ENCODE measurements at regions not wholly inside any gene's neighbourhood (a gene's known extent, or its start where the extent isn't known, plus 50 kb on each side); places are given as distances from the start of the nearest gene placed in this dataset.

GRCh38 chr18:28399781-28400362, 222.9 kb upstream of the CDH2 start:
- H3K27ac ChIP-seq, result no peak overlapping the region
- no peak for DNase-seq (ENCODE audit: low read depth, low spot score)

GRCh38 chr18:28398471-28398870, 221.5 kb upstream of the CDH2 start:
- H3K27ac ChIP-seq, result no peak overlapping the region
- DNase-seq (ENCODE audit: low read depth, low spot score), result no peak

DNA sequence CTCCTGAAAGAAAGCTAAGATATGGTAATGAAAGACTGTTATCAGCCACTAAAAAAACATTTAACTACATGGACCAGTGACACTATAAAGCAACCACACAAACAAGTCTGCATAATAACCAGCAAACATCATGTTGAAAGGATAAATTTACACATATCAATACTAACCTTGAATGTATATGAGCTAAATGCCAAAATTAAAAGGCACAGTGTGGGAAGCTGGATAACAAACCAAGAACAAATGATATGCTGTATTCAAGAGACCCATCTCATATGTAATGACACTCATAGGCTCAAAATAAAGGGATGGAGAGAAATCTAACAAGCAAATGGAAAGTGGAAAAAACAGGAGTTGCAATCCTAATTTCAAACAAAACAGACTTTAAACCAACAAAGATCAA, 213.1 kb upstream of the CDH2 start:
- no peak for DNase-seq (ENCODE audit: low read depth, low spot score)
- no peak overlapping the region for H3K27ac ChIP-seq

GRCh38 chr18:28382215-28382879, 205.4 kb upstream of the CDH2 start:
- no peak for DNase-seq (ENCODE audit: low read depth, low spot score)
- no peak overlapping the region for H3K27ac ChIP-seq

DNA sequence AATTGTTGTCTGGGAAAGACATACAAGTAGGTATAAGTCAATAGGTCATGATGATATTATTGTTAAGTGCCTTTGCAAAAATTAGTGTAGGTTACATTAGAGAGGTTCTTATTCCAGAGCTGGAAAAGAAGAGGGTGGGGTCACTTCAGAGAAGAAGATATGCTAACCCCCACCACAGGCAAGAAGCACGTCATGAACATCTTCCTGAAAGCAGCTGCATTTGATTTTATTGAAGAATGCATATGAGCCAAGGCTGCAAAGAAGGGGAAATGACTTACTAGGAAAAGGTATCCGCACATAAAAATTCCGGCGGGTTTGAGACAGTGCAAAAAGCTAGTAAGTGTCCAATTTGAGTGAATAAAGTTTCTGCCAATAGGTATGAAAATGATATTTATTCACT, 195.3 kb upstream of the CDH2 start:
- DNase-seq (ENCODE audit: low read depth, low spot score), result no peak
- H3K27ac ChIP-seq, result no peak overlapping the region

DNA sequence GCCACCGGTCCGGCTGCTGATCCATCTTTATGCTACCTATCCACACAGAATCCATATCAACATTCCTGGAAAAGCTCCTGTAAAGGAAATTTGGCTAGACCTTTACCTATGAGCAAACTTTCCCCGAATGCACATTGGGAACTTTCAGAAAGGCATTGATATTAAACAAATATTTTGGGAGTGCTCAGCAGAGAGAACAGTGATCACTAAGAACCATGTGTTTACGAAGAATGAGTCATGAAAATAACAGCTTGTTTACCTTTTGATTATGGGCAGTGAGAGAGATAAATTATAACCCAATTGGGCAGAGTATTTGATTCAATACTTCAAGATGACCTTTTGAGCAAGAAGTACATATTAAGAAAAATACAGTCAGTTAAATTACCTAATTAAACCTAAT, 189.7 kb upstream of the CDH2 start:
- H3K27ac ChIP-seq, result no peak overlapping the region
- DNase-seq (ENCODE audit: low read depth, low spot score), result no peak

- peak overlapping the region; percentile 2 for H3K27ac ChIP-seq
- DNase-seq (ENCODE audit: low read depth, low spot score), result peak; percentile 29
Observed at GRCh38 chr18:28365411-28365831, 188.5 kb upstream of the CDH2 start.

DNA sequence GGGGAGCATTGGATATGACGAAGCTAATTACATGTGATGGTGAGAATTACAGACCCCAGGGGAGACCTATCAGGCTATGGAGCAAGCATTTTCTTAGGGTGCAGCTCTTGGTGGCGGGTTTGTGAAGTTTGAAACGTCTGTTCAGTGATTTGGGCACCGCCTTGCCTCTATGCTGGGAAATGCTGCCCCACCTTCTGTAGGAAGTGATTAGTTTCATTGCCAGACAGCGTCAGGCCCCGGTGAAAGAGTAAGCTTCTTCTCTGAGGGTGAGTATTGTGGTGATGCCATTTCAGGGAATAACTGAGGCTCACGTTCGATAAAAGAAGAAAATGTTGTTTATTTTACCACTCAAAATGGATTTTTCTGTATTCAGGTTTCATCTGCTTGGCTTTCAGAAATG, 186.2 kb upstream of the CDH2 start:
- H3K27ac ChIP-seq, result no peak overlapping the region
- no peak for DNase-seq (ENCODE audit: low read depth, low spot score)

GRCh38 chr18:28359176-28359575, 182.2 kb upstream of the CDH2 start:
- H3K27ac ChIP-seq, result no peak overlapping the region
- peak; percentile 3 for DNase-seq (ENCODE audit: low read depth, low spot score)

DNA sequence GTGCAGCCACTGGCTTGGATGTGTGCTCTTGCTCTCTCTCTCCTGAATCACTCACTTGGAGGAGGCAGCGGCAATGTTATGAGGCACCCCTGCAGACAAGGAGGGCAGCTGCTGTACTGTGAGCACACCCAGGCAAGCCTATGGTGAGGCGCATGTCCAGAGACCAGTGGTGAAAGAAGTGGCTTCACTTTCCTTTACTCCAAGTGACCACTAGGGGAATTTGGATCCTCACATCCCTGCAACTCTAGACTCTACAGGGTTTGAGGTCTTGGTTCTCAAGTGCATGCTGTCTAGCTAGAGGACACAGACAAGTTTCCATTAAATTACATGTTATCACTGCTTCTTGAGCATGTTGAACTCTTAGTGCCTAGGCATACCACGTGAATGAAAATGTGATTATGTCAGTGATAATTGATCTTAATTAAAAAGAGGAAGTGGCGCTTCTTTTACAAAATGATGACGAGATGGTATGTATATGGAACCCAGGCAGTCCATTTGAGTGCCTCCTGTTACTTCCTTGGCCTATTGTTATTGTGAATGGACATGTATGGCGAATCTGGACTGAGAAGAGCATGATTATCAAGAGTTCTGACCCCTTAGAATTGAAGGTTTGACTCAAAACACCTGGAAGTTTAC, 181.0 kb upstream of the CDH2 start:
- no peak overlapping the region for H3K27ac ChIP-seq
- DNase-seq (ENCODE audit: low read depth, low spot score), result no peak

GRCh38 chr18:28350821-28351220, 173.9 kb upstream of the CDH2 start:
- H3K27ac ChIP-seq, result no peak overlapping the region
- no peak for DNase-seq (ENCODE audit: low read depth, low spot score)

DNA sequence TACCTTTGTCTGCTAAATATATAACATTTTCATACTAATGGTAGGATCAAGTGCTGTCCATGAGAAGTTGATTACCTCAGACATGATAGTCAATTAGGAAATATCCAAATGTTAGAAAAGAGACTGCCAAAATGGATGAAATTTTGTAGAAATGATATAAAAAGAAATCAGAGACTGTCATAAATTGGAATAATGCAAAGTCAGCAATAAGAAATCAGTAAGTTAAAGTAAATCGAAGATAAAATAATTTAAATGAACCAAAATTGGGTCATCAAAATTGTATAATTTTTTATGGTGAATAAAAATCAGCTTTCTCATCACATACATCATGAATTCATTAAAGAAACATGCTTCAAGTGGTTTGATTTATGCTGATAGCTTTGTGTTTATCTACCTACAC, 165.3 kb upstream of the CDH2 start:
- DNase-seq (ENCODE audit: low read depth, low spot score), result no peak
- no peak overlapping the region for H3K27ac ChIP-seq

GRCh38 chr18:28338316-28338715, 161.4 kb upstream of the CDH2 start:
- no peak overlapping the region for H3K27ac ChIP-seq
- DNase-seq (ENCODE audit: low read depth, low spot score), result no peak

DNA sequence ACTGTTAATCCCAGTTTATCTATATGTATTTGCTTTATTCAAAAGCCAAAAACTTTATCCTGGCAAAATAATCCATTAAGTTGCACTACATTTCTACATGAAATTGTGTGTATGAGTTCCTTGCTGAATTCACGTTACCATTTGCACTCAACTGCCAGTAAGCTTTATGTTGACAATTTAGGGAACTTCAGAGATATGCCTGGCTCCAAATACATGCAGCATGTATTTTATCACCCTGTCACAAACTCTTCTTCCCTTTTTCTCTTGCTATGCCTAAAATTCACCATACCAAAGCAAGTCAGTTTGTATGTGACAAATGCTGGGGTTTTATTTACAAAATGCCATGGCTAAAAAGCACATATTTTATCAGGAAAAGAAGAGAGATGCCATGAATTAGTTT, 157.6 kb upstream of the CDH2 start:
- H3K27ac ChIP-seq, result no peak overlapping the region
- no peak for DNase-seq (ENCODE audit: low read depth, low spot score)

DNA sequence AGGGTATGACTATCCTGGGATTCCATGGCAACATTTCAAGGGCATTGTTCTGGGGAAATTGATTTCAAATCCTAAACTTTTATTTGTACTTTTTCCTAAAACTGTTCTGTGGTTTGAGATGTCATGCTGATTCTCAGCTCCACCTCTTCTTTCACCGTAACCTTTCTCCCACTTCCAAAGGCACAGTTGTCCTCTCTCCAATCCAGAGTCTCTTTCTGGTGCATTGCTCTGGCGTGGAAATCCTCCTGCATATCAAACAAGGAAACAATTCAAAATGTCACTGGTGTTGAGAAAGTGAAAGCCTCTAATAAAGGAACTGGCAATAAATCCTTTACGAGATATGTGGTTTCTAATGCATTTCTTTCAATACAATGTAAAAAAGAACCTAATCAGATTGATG, 155.1 kb upstream of the CDH2 start:
- no peak for DNase-seq (ENCODE audit: low read depth, low spot score)
- no peak overlapping the region for H3K27ac ChIP-seq

- no peak for DNase-seq (ENCODE audit: low read depth, low spot score)
- H3K27ac ChIP-seq, result no peak overlapping the region
Observed at GRCh38 chr18:28331551-28331950, 154.6 kb upstream of the CDH2 start.

- no peak overlapping the region for H3K27ac ChIP-seq
Observed at GRCh38 chr18:28313602-28314001, 136.7 kb upstream of the CDH2 start.

GRCh38 chr18:28288784-28289183, 111.9 kb upstream of the CDH2 start:
- H3K27ac ChIP-seq, result no peak overlapping the region
- DNase-seq (ENCODE audit: low read depth, low spot score), result no peak

More at GRCh38 chr18:28313602-28314001, 136.7 kb upstream of the CDH2 start:
- no peak for DNase-seq (ENCODE audit: low read depth, low spot score)

- no peak overlapping the region for H3K27ac ChIP-seq
- DNase-seq (ENCODE audit: low read depth, low spot score), result no peak
Observed at GRCh38 chr18:28287146-28287545, 110.2 kb upstream of the CDH2 start.

- DNase-seq (ENCODE audit: low read depth, low spot score), result peak; percentile 72
- H3K27ac ChIP-seq, result peak overlapping the region; percentile 14
Observed at GRCh38 chr18:28284132-28284531, 107.2 kb upstream of the CDH2 start.

DNA sequence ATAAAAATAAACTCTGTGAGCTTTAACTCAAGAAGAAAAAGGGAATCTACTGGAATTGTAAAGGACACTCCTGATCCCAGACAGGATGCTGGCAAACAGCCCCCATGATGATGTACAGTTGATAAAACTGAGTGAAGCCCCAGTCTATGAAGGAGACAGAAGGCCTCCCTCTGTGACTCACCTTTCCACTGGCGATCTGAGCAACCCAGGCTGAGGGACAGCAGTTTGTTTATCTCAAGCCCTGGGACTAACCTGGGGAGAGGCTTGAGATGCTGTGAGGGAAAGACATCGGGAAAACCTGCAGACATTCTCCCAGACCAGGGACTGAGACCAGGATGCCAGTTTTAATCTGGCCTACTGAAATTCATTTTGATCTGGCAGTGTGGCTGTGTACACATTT, 104.5 kb upstream of the CDH2 start:
- DNase-seq (ENCODE audit: low read depth, low spot score), result no peak

DNA sequence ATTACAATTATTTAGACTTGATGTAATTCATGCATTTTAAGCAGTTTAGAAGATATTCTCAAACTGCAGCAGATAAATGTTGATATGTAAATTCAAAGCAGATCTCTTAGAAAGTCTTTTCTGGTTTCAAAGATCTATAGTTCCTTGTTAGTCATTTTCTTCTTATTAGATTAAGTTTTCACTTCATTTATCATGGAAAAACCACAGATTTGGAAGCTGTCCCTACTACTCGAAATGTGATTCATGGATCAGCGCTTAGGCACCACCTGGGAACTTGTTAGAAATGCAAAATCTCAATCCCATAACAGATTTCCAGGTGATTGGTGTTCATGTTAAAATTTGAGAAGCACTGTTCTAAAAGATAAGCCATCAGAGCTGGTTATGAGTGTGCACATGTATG, 92.8 kb upstream of the CDH2 start:
- DNase-seq (ENCODE audit: low read depth, low spot score), result no peak
- H3K27ac ChIP-seq, result no peak overlapping the region

More for the DNA sequence above, 104.5 kb upstream of the CDH2 start:
- H3K27ac ChIP-seq, result no peak overlapping the region
